K562 (cell line): ENCODE measurements at regions not wholly inside any gene's neighbourhood (a gene's known extent, or its start where the extent isn't known, plus 50 kb on each side); places are given as distances from the start of the nearest gene placed in this dataset.

Experiments
- KLF1 ChIP-seq: fragments of 450-650 bp; IDR thresholded peaks from 2 replicates; pipeline ENCODE4 v1.6.1; 2016; ENCODE audit warnings: missing genetic modification characterization, missing compliant biosample characterization
- MECOM ChIP-seq: fragments of 250-450 bp; sonication (Bioruptor Pico); IDR thresholded peaks from 2 replicates; pipeline ENCODE4 v1.8.0; 2022; ENCODE audit warnings: inconsistent platforms
- MXI1 ChIP-seq: IDR thresholded peaks from 2 replicates; pipeline ENCODE4 v1.6.1; 2011; ENCODE audit warnings: low read depth, mild to moderate bottlenecking, improper control_type of control experiment, low read length
- RBBP5 ChIP-seq: fragments of 200-600 bp; sonication (generic); IDR thresholded peaks from 2 replicates; pipeline ENCODE4 v1.6.1; 2012; ENCODE audit warnings: borderline replicate concordance, mild to moderate bottlenecking, low read length, control low read depth, inconsistent platforms; ENCODE audit not compliant: insufficient read depth, poor library complexity, severe bottlenecking
- ZNF316 ChIP-seq: fragments of 450-650 bp; IDR thresholded peaks from 2 replicates; pipeline ENCODE4 v1.6.1; 2016
- ZNF76 ChIP-seq: fragments of 250-450 bp; sonication (Bioruptor Pico); IDR thresholded peaks from 2 replicates; pipeline ENCODE4 v1.4.0; 2020; ENCODE audit warnings: mild to moderate bottlenecking, moderate library complexity, borderline replicate concordance
- ZNF785 ChIP-seq: fragments of 250-450 bp; sonication (Bioruptor Pico); IDR thresholded peaks from 2 replicates; pipeline ENCODE4 v1.4.0; 2020; ENCODE audit warnings: mild to moderate bottlenecking
- TF ChIP-seq, protein P1 (sequence below): fragments of 450-650 bp; formaldehyde crosslinking; IDR thresholded peaks from 2 replicates; pipeline ENCODE4 v1.4.0; 2020; ENCODE audit warnings: mild to moderate bottlenecking, mixed read lengths
- TF ChIP-seq, protein P2 (sequence below): sonication (generic); IDR thresholded peaks from 2 replicates; pipeline ENCODE4 v1.6.1; 2016
- TF ChIP-seq, protein P3 (sequence below): fragments of 200-800 bp; sonication (Bioruptor generic); IDR thresholded peaks from 2 replicates; pipeline ENCODE4 v1.6.1; 2017; ENCODE audit warnings: missing genetic modification characterization, missing compliant biosample characterization
- TF ChIP-seq, protein P4 (sequence below): sonication (generic); formaldehyde crosslinking; IDR thresholded peaks from 2 replicates; pipeline ENCODE4 v1.8.0; 2022; ENCODE audit warnings: mild to moderate bottlenecking, low read depth, missing genetic modification reagents
- TF ChIP-seq, protein P5 (sequence below): fragments of 450-650 bp; IDR thresholded peaks from 2 replicates; pipeline ENCODE4 v1.6.1; 2018; ENCODE audit not compliant: partially characterized antibody
- TF ChIP-seq, protein P6 (sequence below): fragments of 450-650 bp; IDR thresholded peaks from 2 replicates; pipeline ENCODE4 v1.6.1; 2014; ENCODE audit warnings: low read depth, mild to moderate bottlenecking, moderate library complexity, borderline replicate concordance

DNA sequence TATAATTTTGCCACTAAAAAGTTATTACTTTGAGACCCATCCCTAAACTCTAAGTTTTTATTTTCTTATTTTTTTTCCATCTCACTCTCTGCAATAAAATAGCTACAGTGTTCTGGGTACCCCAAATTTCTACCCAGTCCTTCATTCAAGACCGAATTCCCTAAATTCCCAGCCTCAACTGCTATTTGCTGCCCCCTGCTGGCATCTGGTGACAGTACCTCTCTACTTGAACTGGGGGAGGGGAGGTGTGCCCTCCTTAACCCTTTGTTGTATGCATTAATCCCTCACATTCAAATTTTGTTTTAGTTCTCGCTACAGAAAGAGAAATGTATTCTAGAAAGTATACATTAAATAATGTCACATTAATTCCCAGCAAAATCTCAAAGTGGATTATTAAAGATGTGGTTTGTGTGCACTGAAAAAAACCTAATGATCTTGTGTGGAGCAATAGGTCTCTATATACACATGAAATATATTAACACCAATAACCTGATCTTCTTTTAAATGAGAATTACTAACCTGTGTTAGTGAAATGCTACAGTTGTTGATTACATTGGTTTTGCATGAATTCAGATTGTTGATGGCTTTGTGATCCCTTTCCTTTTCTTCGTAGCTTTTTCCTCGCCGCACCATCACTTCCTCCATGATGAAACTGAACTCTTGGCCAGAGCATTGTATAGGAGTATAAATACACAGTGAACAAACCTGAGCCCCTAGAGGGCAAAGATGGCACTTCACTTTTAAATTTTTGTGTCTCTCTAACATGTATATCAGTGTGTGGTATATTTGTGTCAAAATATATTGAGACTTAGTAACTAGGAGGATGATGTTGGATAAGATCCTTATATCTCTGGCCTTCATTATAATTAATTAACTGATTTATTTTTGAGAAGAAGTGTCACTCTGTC is 590.0 kb downstream of the METTL15 start (continued):
- TF ChIP-seq, protein P1, sequence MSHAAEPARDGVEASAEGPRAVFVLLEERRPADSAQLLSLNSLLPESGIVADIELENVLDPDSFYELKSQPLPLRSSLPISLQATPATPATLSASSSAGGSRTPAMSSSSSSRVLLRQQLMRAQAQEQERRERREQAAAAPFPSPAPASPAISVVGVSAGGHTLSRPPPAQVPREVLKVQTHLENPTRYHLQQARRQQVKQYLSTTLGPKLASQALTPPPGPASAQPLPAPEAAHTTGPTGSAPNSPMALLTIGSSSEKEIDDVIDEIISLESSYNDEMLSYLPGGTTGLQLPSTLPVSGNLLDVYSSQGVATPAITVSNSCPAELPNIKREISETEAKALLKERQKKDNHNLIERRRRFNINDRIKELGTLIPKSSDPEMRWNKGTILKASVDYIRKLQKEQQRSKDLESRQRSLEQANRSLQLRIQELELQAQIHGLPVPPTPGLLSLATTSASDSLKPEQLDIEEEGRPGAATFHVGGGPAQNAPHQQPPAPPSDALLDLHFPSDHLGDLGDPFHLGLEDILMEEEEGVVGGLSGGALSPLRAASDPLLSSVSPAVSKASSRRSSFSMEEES (CRISPR knock-in tag), result no peak
- TF ChIP-seq MECOM, result no peak
- TF ChIP-seq ZNF76 (CRISPR knock-in tag), result no peak
- TF ChIP-seq, protein P2, sequence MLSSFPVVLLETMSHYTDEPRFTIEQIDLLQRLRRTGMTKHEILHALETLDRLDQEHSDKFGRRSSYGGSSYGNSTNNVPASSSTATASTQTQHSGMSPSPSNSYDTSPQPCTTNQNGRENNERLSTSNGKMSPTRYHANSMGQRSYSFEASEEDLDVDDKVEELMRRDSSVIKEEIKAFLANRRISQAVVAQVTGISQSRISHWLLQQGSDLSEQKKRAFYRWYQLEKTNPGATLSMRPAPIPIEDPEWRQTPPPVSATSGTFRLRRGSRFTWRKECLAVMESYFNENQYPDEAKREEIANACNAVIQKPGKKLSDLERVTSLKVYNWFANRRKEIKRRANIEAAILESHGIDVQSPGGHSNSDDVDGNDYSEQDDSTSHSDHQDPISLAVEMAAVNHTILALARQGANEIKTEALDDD, result no peak
- TF ChIP-seq, protein P3, sequence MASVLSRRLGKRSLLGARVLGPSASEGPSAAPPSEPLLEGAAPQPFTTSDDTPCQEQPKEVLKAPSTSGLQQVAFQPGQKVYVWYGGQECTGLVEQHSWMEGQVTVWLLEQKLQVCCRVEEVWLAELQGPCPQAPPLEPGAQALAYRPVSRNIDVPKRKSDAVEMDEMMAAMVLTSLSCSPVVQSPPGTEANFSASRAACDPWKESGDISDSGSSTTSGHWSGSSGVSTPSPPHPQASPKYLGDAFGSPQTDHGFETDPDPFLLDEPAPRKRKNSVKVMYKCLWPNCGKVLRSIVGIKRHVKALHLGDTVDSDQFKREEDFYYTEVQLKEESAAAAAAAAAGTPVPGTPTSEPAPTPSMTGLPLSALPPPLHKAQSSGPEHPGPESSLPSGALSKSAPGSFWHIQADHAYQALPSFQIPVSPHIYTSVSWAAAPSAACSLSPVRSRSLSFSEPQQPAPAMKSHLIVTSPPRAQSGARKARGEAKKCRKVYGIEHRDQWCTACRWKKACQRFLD (CRISPR knock-in tag), result no peak
- no peak for TF ChIP-seq MXI1
- no peak for TF ChIP-seq RBBP5
- no peak for TF ChIP-seq ZNF316
- TF ChIP-seq ZNF785 (CRISPR knock-in tag), result no peak
- no peak for TF ChIP-seq KLF1 (tag)
- TF ChIP-seq, protein P4, sequence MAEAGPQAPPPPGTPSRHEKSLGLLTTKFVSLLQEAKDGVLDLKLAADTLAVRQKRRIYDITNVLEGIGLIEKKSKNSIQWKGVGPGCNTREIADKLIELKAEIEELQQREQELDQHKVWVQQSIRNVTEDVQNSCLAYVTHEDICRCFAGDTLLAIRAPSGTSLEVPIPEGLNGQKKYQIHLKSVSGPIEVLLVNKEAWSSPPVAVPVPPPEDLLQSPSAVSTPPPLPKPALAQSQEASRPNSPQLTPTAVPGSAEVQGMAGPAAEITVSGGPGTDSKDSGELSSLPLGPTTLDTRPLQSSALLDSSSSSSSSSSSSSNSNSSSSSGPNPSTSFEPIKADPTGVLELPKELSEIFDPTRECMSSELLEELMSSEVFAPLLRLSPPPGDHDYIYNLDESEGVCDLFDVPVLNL, result no peak
- TF ChIP-seq, protein P5, sequence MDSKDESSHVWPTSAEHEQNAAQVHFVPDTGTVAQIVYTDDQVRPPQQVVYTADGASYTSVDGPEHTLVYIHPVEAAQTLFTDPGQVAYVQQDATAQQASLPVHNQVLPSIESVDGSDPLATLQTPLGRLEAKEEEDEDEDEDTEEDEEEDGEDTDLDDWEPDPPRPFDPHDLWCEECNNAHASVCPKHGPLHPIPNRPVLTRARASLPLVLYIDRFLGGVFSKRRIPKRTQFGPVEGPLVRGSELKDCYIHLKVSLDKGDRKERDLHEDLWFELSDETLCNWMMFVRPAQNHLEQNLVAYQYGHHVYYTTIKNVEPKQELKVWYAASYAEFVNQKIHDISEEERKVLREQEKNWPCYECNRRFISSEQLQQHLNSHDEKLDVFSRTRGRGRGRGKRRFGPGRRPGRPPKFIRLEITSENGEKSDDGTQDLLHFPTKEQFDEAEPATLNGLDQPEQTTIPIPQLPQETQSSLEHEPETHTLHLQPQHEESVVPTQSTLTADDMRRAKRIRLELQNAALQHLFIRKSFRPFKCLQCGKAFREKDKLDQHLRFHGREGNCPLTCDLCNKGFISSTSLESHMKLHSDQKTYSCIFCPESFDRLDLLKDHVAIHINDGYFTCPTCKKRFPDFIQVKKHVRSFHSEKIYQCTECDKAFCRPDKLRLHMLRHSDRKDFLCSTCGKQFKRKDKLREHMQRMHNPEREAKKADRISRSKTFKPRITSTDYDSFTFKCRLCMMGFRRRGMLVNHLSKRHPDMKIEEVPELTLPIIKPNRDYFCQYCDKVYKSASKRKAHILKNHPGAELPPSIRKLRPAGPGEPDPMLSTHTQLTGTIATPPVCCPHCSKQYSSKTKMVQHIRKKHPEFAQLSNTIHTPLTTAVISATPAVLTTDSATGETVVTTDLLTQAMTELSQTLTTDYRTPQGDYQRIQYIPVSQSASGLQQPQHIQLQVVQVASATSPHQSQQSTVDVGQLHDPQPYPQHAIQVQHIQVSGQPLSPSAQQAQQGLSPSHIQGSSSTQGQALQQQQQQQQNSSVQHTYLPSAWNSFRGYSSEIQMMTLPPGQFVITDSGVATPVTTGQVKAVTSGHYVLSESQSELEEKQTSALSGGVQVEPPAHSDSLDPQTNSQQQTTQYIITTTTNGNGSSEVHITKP, result no peak
- TF ChIP-seq, protein P6, sequence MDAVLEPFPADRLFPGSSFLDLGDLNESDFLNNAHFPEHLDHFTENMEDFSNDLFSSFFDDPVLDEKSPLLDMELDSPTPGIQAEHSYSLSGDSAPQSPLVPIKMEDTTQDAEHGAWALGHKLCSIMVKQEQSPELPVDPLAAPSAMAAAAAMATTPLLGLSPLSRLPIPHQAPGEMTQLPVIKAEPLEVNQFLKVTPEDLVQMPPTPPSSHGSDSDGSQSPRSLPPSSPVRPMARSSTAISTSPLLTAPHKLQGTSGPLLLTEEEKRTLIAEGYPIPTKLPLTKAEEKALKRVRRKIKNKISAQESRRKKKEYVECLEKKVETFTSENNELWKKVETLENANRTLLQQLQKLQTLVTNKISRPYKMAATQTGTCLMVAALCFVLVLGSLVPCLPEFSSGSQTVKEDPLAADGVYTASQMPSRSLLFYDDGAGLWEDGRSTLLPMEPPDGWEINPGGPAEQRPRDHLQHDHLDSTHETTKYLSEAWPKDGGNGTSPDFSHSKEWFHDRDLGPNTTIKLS, result no peak
